Glutamatergic neuron (in vitro differentiated cells): ENCODE measurements at regions not wholly inside any gene's neighbourhood (a gene's known extent, or its start where the extent isn't known, plus 50 kb on each side); places are given as distances from the start of the nearest gene placed in this dataset.

Experiments used
- DNase-seq: peaks from one replicate; pipeline ENCODE4 v3.0.0; 2022
- H3K27ac Mint-ChIP-seq: one replicate; pipeline ENCODE4 v1.8.0; 2020; ENCODE audit warnings: mild to moderate bottlenecking, mixed read lengths, inconsistent platforms; ENCODE audit not compliant: unreplicated experiment
- H3K27me3 Mint-ChIP-seq: one replicate; pipeline ENCODE4 v1.8.0; 2020; ENCODE audit warnings: mild to moderate bottlenecking, moderate library complexity, mixed read lengths, inconsistent platforms; ENCODE audit not compliant: unreplicated experiment
- H3K36me3 Mint-ChIP-seq: one replicate; pipeline ENCODE4 v1.8.0; 2020; ENCODE audit warnings: mild to moderate bottlenecking, mixed read lengths, inconsistent platforms; ENCODE audit not compliant: unreplicated experiment
- H3K4me1 Mint-ChIP-seq: one replicate; pipeline ENCODE4 v1.8.0; 2020; ENCODE audit warnings: mild to moderate bottlenecking, low read depth, mixed read lengths, inconsistent platforms; ENCODE audit not compliant: unreplicated experiment
- H3K4me3 Mint-ChIP-seq: one replicate; pipeline ENCODE4 v1.8.0; 2020; ENCODE audit warnings: mild to moderate bottlenecking, mixed read lengths, inconsistent platforms; ENCODE audit not compliant: unreplicated experiment
- H3K9me3 Mint-ChIP-seq: one replicate; pipeline ENCODE4 v1.8.0; 2020; ENCODE audit warnings: mild to moderate bottlenecking, moderate library complexity, mixed read lengths, inconsistent platforms; ENCODE audit not compliant: unreplicated experiment
- CTCF ChIP-seq: fragments of 200-600 bp; sonication (generic); IDR thresholded peaks from one replicate; pipeline ENCODE4 v1.5.0; 2021; ENCODE audit not compliant: partially characterized antibody, unreplicated experiment

DNA sequence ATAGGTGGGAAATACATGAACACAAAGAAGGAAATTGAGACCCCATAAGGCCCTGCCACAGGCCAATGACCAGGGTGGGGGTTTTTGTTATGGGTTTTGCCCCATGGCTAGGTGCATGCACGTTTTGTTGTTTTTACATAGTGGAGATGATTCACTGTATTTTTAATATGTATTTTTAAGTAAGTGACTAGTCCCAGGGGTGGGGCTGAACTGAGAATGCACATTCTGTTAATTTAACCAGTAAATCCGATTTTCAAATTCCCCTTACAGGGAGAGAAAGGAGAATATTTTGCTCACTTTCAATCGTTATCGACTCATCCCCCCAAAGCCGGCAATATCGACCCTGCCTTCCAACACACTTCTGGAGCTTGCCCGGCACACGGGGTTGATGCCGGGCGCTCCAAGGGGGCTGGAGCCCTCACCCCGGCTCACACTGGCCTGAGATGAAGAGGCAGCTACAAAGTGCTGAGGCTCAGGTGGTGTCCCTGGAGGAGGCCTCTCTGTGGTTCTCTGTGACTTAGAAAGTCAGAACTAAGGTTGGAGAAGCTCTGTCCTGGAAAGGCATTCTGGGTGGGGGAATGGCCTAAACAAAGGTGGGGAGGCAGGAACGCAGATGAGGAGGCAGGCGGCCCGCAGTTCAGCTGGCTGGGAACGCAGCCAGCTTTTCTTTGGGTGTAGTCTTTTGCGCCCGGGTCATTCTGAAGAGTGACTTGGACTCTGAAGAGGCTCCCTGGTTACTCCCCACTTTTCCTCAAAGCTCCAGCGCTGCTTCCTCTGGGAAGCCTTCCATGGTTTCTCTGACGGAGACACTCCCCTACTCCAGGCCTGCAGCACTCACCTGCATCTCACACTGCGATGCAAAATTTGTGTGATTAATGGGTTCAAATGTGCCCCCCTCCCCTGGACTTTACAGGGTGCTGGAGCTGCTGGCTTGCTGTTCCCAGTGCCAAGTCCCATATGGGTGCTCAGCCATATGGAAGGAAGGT is 50.7 kb upstream of the DLK1 start:
- H3K4me1 Mint-ChIP-seq, result peaks cover 46% of the 10 kb centered on the region
- H3K36me3 Mint-ChIP-seq, result no peaks in the 10 kb centered on the region
- TF ChIP-seq CTCF, result no peak
- peaks cover 27% of the 10 kb centered on the region for H3K9me3 Mint-ChIP-seq
- no peak overlapping the region for H3K4me3 Mint-ChIP-seq
- peaks cover 17% of the 10 kb centered on the region for H3K27me3 Mint-ChIP-seq
- DNase-seq, result no peak
- H3K27ac Mint-ChIP-seq, result peak overlapping the region; percentile 89
